PC-9 (cell line): ENCODE measurements at regions not wholly inside any gene's neighbourhood (a gene's known extent, or its start where the extent isn't known, plus 50 kb on each side); places are given as distances from the start of the nearest gene placed in this dataset.

Experiments used
- BruUV-seq: library from RNA; stranded (reverse); fragments of 400-500 nt; replicated peaks from 2 replicates; lab custom pipeline; 2021; lab: Mats Ljungman, UMichigan
- CTCF ChIA-PET: fragments of 300-600 bp; sonication (Branson Sonifier 250); formaldehyde crosslinking; loops from one replicate; lab custom pipeline; 2022; ENCODE audit warnings: antibody characterized with exemption; lab: Charles Lee
- POLR2A ChIA-PET: fragments of 300-600 bp; sonication (Branson Sonifier 250); formaldehyde crosslinking; loops from one replicate; lab custom pipeline; 2022; ENCODE audit warnings: antibody characterized with exemption; ENCODE audit not compliant: unreplicated experiment; lab: Charles Lee
- DNase-seq, 2 experiments: peaks; one replicate each; pipeline versions ENCODE4 v3.0.0 to v3.0.0-alpha.2; 2015 to 2022; ENCODE audit warnings: mixed read lengths in 1 of 2
- H2AFZ ChIP-seq: fragments of 200-600 bp; sonication (generic); 2 replicates; pipeline ENCODE4 v1.8.1; 2017; ENCODE audit warnings: antibody characterized with exemption
- H3F3A ChIP-seq: fragments of 200-600 bp; sonication (generic); 2 replicates; pipeline ENCODE4 v1.8.1; 2017; ENCODE audit warnings: antibody characterized with exemption, mild to moderate bottlenecking, low read depth; ENCODE audit not compliant: insufficient read depth
- H3K27ac ChIP-seq: fragments of 200-600 bp; sonication (generic); 2 replicates; pipeline ENCODE4 v1.6.1; 2016; ENCODE audit warnings: mixed run types
- H3K27me3 ChIP-seq: fragments of 200-600 bp; sonication (generic); 2 replicates; pipeline ENCODE4 v1.6.1; 2016; ENCODE audit warnings: low read depth, mixed run types; ENCODE audit not compliant: insufficient read depth
- H3K36me3 ChIP-seq: fragments of 200-600 bp; sonication (generic); 2 replicates; pipeline ENCODE4 v1.6.1; 2016; ENCODE audit warnings: low read depth, mixed run types
- H3K4me1 ChIP-seq: fragments of 200-600 bp; sonication (generic); replicated peaks from 2 replicates; pipeline ENCODE4 v1.6.1; 2016; ENCODE audit warnings: mixed run types; ENCODE audit not compliant: insufficient read depth
- H3K4me2 ChIP-seq: fragments of 200-600 bp; sonication (generic); 2 replicates; pipeline ENCODE4 v1.6.1; 2017; ENCODE audit warnings: mixed run types
- H3K4me3 ChIP-seq: fragments of 200-600 bp; sonication (generic); 2 replicates; pipeline ENCODE4 v1.6.1; 2016; ENCODE audit warnings: mixed run types
- H3K79me2 ChIP-seq: fragments of 200-600 bp; sonication (generic); 2 replicates; pipeline ENCODE4 v1.6.1; 2017; ENCODE audit warnings: low read depth, mixed run types
- H3K9me2 ChIP-seq: fragments of 200-600 bp; sonication (generic); 2 replicates; pipeline ENCODE4 v1.8.1; 2017; ENCODE audit warnings: mild to moderate bottlenecking; ENCODE audit not compliant: insufficient read depth
- H3K9me3 ChIP-seq: fragments of 200-600 bp; sonication (generic); 2 replicates; pipeline ENCODE4 v1.8.1; 2016; ENCODE audit warnings: low read depth; ENCODE audit not compliant: insufficient read depth
- H4K20me1 ChIP-seq: fragments of 200-600 bp; sonication (generic); 2 replicates; pipeline ENCODE4 v1.8.1; 2017; ENCODE audit not compliant: insufficient read depth
- EZH2 ChIP-seq: fragments of 200-600 bp; sonication (generic); IDR thresholded peaks from 2 replicates; pipeline ENCODE4 v1.8.0; 2017; ENCODE audit warnings: antibody characterized with exemption, low read depth
- intact Hi-C: fragments of 100-400 bp; cut with micrococcal nuclease; formaldehyde crosslinking; loops from one replicate; pipeline ENCODE4 v1.10.0; 2022; ENCODE audit not compliant: unreplicated experiment
- TF ChIP-seq, protein P1 (sequence below): fragments of 200-600 bp; sonication (generic); conservative IDR thresholded peaks from 2 replicates; pipeline ENCODE4 v1.6.1; 2017; ENCODE audit warnings: mixed run types, antibody characterized with exemption, mild to moderate bottlenecking, moderate library complexity

DNA sequence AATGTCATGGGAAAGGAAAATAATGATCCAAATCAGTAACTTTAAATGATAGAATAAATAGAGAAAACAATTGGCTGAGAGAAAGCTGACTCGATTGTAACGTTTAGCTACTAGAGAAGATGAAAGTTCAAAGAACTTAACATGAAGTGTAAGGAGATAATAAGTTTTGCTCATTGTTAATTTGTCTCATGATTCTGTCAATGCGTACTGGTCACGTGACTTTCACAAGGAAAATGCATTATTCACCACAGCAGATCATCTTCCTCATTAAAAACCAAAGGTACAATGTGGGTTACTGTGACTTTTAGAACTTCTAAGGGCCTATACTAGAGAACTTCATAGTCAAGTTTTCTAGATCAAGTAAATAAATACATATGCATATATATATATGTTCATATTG lies 1207.2 kb downstream of the EFNB2 start:
- Histone ChIP-seq H3K4me3 (no peak overlapping the region), H3K27ac (no peak overlapping the region), H3K9me3 (0 out of 2 replicates have a peak, but pooled peaks cover 7% of the 10 kb centered on the region), H3K27me3 (no peaks in the 10 kb centered on the region), H4K20me1 (no peaks in the 10 kb centered on the region), H3F3A (no peaks in the 10 kb centered on the region), H3K9me2 (peaks cover 7% of the 10 kb centered on the region; the same call in 1 of the 2 replicates), H3K36me3 (no peaks in the 10 kb centered on the region), H3K79me2 (no peaks in the 10 kb centered on the region), H2AFZ (no peak overlapping the region), H3K4me1 (no peaks in the 10 kb centered on the region), H3K4me2 (no peak overlapping the region)
- ChIA-PET CTCF (no interaction called here), POLR2A (no interaction called here)
- intact Hi-C loops: no loop called here
- no peak for DNase-seq
- no peak for TF ChIP-seq EZH2
- TF ChIP-seq, protein P1, sequence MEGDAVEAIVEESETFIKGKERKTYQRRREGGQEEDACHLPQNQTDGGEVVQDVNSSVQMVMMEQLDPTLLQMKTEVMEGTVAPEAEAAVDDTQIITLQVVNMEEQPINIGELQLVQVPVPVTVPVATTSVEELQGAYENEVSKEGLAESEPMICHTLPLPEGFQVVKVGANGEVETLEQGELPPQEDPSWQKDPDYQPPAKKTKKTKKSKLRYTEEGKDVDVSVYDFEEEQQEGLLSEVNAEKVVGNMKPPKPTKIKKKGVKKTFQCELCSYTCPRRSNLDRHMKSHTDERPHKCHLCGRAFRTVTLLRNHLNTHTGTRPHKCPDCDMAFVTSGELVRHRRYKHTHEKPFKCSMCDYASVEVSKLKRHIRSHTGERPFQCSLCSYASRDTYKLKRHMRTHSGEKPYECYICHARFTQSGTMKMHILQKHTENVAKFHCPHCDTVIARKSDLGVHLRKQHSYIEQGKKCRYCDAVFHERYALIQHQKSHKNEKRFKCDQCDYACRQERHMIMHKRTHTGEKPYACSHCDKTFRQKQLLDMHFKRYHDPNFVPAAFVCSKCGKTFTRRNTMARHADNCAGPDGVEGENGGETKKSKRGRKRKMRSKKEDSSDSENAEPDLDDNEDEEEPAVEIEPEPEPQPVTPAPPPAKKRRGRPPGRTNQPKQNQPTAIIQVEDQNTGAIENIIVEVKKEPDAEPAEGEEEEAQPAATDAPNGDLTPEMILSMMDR: no peak
- no TSS peak for BruUV-seq

DNA sequence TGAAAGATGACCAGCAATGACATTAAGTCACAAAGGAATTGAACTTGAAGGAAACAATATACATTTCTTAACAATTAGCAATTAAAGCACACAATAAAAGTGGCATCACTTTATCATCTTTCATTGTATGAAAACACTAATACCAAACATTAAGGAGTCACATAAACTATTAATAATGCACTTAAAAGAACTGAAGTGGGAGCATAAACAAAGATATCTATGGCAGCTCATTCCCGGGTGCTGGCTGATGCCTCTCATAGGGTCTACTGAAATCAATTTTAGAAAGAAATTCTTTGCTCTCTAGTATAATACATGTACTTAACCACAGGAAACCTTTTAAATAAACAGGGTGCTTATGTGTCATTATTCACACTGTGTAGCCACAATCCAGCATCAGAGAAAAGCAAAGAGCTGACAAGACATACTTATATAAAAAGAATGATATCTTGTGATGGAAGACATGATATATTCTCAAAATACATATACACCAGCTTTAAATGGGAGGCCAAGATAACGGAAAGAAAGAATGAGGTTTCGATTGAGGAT lies 1207.8 kb downstream of the EFNB2 start:
- Histone ChIP-seq H4K20me1 (no peaks in the 10 kb centered on the region), H3K27ac (no peak overlapping the region), H3K4me3 (no peak overlapping the region), H3K4me1 (no peaks in the 10 kb centered on the region), H3K27me3 (no peaks in the 10 kb centered on the region), H3K4me2 (no peak overlapping the region), H2AFZ (no peak overlapping the region), H3K79me2 (no peaks in the 10 kb centered on the region), H3K36me3 (no peaks in the 10 kb centered on the region), H3F3A (no peaks in the 10 kb centered on the region), H3K9me2 (peaks cover 7% of the 10 kb centered on the region; the same call in 1 of the 2 replicates), H3K9me3 (0 out of 2 replicates have a peak, but pooled peaks cover 7% of the 10 kb centered on the region)
- no peak for DNase-seq
- POLR2A ChIA-PET: no interaction called here
- CTCF ChIA-PET: no interaction called here
- BruUV-seq: no TSS peak
- intact Hi-C loops: no loop called here
- TF ChIP-seq, protein P1: no peak
- no peak for TF ChIP-seq EZH2

DNA sequence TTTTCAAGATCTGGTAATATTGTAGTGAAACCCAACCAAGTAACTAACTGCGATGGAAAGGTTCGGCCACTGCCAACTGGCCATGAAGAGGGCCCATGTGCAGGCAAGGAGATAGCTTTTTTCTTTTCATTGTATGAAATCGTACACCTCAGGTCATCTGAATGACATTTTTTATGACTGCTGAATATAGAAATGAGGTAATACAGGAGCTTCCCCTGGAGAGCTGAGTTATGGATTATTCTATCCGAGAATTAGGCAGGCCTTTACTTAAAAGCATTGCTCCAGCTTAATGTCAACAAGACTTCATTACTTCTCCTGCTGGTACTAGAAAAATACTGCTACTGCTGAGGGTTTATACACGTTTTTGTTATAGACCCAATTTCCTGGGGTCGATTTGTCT lies 1215.6 kb downstream of the EFNB2 start:
- Histone ChIP-seq H2AFZ (no peak overlapping the region), H3K27ac (no peak overlapping the region), H3K9me2 (peaks cover 7% of the 10 kb centered on the region; the same call in 1 of the 2 replicates), H3K4me3 (no peak overlapping the region), H4K20me1 (no peaks in the 10 kb centered on the region), H3K36me3 (no peaks in the 10 kb centered on the region), H3K79me2 (no peaks in the 10 kb centered on the region), H3K4me1 (no peaks in the 10 kb centered on the region), H3F3A (no peaks in the 10 kb centered on the region), H3K9me3 (no peaks in the 10 kb centered on the region), H3K27me3 (no peaks in the 10 kb centered on the region), H3K4me2 (no peak overlapping the region)
- POLR2A ChIA-PET: interaction anchor here (0.6 to 0.9 kb wide), 2 partner anchors 177 to 422 kb away, joined by 3 to 6 read pairs; no protein-coding TSS in a partner anchor
- intact Hi-C loops: no loop called here
- DNase-seq: no peak
- CTCF ChIA-PET: no interaction called here
- BruUV-seq: no TSS peak
- TF ChIP-seq EZH2: no peak
- TF ChIP-seq, protein P1: no peak
